ENCODE measurements at regions not wholly inside any gene's neighbourhood (a gene's known extent, or its start where the extent isn't known, plus 50 kb on each side); places are given as distances from the start of the nearest gene placed in this dataset.

DNA sequence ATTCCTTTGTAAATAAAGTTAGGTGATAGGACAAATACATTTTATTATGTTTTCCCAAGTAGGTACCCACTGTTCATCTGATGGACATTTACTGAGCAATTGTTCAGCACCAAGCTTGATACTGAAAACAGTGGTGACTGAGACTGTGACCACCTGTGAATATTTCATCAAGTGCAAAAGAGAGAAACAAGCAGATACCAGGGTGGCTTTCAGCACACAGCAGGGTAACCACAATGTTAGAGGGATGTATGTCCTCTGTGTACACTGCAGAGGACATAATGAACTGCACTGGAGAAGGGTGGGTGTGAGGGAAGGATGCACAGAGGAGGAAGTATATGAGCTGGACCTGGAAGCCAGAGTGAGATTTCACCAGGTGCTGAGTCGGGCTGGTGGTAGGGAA, 411.8 kb downstream of the RAD51AP2 start:
- DNase-seq (ENCODE audit: extremely low spot score, insufficient read length, low read depth) (no peak), FAIRE-seq (no peak)

DNA sequence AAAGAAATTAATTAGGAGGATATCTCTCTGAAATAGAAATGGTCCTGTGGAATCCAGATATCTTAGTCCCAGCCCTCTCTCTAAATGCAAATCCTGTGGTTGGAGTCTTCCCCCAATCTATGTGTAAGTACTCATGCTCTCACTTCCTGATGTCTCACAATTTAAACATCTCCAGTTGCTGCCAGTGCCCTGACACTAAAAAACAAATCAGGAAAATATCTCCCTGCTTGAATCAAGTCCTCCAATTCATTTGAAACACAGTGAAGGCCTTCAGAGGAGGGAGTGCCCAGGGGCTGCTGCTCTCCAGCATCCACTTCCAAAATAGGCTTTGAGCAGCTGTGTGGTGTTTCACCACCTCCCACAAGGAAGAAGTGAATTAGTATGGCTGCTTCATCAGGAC, 413.8 kb downstream of the RAD51AP2 start:
- peak; percentile 35 for FAIRE-seq
- no peak for DNase-seq (ENCODE audit: extremely low spot score, insufficient read length, low read depth)

DNA sequence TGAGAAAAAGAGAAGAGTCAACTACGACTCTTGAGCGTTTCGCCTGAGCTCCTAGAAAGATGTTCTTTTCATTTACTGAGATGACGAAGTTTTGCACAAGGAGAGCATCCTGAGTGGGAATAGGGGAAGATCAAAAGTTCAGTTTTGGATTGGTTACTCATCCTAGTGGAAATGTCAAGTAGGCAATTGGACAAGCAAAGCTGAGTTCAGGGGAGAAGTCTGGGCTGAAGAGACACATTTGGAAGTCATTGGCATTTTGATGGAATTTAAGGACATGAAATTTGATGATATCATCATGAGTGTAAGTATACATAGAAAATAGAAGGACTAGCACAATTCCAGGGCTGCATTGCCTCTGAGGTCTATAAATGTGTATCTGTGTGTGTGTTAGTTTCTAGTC, 416.6 kb downstream of the RAD51AP2 start:
- DNase-seq (ENCODE audit: extremely low spot score, insufficient read length, low read depth) (no peak), FAIRE-seq (no peak)

DNA sequence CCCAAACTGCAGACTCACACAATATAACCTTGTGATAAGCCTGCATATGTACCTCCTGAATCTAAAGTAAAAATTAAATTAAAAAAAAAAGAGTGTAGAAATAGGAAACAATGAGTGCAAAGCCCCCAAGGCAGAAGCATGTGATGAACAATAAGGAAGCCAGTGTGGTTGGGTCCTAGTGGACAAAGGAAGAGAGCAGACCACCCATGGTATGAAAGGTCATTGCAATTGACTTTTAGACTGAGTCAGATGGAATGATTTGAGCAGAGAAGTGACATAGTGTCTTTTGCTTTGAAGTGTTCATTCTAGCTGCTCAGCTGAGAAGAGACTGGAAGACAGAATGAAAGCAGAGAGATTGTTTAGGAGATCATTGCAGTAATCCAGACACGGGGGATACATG, 417.1 kb downstream of the RAD51AP2 start:
- DNase-seq (ENCODE audit: extremely low spot score, insufficient read length, low read depth), result no peak
- FAIRE-seq, result no peak

DNA sequence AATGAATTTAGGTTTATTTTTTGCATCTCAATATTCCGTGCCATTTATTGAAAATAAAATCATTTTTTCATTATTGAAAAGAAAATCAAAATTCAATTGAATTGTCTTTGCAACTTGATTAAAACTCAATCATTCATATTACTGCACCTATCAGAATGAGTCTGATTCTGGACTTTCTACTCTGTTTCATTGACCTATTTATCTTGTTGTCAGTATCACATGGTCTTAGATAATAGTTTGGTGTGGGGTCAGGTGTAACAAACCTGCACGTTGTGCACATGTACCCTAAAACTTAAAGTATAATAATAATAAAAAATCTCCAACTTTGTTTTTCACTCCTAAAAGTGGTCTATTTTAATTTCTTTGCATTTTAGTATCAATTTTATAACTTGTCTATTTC, 422.9 kb downstream of the RAD51AP2 start:
- DNase-seq (ENCODE audit: extremely low spot score, insufficient read length, low read depth), result no peak
- no peak for FAIRE-seq

DNA sequence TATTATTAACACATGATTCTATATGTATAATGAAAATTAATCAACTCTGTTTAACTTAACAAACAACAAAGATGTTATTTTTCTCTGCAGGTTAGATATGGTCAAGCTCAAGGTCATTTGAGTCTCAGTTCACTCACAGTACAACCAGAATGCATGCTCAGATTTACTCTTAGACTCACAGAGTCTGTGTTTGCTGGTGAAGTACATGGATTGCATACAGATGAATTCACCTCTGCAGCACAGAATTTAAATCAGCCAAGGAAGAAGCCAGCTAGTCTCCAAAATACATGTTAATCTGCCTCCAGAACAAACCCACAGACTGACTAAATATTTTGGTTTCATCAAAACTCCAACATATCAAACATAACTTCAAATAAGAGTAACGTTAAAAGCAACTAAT, 424.5 kb downstream of the RAD51AP2 start:
- FAIRE-seq, result no peak
- no peak for DNase-seq (ENCODE audit: extremely low spot score, insufficient read length, low read depth)

DNA sequence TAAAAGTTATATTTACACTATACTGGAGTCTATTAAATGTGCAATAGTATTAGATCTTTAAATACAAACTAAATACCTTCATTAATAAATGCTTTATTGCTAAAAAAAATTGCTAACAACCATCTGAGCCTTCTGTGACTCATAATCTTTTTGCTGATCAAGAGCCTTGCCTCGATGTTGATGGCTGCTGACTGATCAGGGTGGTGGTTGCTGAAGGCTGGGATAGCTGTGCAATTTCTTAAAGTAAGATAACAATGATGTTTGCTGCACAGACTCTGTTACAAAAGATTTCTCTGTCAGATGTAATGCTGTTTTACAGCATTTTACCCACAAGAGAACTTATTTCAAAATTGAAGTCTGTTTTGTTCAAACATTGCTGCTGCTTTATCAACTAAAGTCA, 421.4 kb upstream of the CYRIA start:
- no peak for FAIRE-seq
- DNase-seq (ENCODE audit: extremely low spot score, insufficient read length, low read depth), result no peak

DNA sequence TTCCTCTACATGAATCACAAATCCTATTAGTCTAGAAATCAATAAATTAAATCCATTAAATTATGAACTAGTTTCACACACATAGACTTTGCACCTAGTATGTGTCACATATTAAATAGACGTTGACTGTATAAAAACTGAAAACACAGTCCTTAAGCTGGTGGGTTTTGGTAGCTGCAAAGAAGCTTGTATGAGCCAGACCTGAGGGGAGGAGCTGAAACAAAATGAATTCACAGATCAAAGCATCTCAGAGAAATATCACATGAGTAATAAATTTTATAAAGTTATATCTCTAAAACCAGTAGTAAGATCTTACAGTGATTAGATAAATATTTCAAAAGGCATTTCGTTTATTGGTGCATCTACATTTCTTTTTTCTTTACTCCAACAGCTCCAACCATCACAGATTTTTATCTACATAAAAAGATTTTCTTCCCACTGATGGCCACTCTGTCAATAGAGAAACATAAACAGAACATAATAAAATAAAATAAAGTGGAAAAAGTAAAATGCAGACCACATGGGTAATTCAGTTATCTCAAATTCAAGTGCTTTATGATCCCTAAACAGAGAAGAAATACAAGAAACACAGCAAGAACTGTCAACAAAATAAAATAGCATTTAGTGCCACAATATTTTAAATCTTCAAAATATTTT, 420.0 kb upstream of the CYRIA start:
- no peak for DNase-seq (ENCODE audit: extremely low spot score, insufficient read length, low read depth)
- no peak for FAIRE-seq

DNA sequence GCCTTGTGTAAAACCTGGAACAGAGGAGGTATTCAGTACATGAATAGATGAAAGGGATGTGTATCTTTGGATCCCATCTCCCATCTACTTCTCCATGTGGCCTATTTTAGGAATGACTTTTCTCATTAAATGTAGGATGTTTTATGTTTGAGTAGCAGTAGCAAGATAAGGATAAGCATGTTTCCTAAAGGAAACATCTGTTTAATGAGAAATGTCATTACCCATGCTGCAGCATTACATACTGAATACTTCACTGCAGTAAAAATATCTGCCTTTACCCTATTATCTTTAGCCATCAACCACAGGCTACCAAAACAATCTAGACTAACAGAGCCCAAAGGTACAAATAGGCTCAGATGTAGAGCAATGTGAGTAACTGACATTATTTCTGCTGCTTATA, 419.2 kb upstream of the CYRIA start:
- FAIRE-seq, result no peak
- no peak for DNase-seq (ENCODE audit: extremely low spot score, insufficient read length, low read depth)

DNA sequence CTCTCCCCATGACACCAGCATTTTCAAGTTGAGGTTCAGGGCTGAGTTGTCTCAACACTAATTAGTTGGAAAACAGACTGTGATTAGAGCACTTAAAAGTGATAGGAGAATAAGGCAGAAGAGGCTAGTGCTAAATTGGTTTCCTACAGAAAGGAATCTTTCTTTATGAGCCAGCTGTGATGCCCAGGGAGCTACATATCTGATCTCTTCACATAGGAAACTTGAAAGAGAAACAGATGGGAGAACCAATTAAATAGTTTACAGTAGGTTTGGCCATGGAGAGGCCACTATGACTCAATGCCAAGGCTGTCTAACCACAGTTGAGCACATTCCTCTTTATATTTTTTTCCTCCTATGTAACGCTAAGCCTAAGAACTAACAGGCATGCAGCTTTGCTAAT, 418.3 kb upstream of the CYRIA start:
- FAIRE-seq (no peak), DNase-seq (ENCODE audit: extremely low spot score, insufficient read length, low read depth) (no peak)

DNA sequence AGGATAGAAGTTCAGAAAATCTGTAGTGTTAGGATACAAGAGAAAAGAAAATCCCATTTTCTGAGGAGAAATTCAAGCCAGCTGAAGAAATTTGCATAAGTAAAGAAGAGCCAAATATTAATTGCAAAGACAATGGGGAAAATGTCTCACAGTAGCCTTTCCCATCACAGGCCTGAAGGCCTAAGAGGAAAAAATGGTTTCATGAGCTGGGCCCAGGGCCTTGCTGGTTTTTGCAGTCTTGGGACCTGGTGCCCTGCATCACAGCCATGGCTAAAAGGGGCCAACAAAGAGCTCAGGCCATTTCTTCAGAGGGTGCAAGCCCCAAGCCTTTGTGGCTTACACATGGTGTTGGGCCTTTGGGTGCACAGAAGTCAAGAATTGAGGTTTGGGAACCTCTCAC, 413.6 kb upstream of the CYRIA start:
- FAIRE-seq, result no peak

DNA sequence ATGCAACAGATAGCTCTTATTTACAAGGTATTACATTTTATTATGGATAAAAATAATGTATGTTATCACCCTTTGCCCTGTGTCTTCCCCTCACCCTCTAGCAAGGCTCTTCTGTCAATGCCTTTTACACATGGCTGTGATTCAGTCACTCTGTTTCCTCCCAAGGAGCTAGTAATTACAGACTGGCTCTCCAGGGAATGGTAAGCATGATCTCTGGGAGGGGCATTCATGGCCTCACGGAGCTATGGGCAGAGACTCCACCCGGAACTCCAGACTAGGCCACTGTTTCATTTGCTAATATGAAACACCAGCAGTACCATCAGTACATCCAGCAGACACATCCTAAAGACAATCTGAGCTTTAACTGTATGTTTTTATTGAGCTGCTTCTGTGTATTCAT, 410.9 kb upstream of the CYRIA start:
- DNase-seq (ENCODE audit: extremely low spot score, insufficient read length, low read depth) (no peak), FAIRE-seq (no peak)

More for the DNA sequence above, 413.6 kb upstream of the CYRIA start:
- no peak for DNase-seq (ENCODE audit: extremely low spot score, insufficient read length, low read depth)

DNA sequence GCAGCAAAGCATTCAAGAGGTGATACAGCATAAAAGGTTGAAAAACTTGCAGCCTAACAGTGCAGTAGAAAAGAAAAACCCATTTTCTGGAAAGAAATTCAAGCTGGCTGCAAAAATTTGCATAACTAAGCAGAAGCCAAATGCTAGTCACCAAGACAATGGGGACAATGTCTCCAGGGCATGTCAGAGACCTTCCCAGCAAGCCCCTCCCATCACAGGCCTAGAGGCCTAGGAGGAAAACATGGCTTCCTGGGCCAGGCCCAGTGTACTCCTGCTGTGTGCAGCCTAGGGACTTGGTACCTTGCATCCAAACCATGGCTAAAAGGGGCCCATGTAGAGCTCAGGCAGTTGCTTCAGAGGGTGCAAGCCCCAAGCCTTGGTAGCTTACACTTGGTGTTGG, 405.1 kb upstream of the CYRIA start:
- FAIRE-seq (no peak), DNase-seq (ENCODE audit: extremely low spot score, insufficient read length, low read depth) (no peak)

DNA sequence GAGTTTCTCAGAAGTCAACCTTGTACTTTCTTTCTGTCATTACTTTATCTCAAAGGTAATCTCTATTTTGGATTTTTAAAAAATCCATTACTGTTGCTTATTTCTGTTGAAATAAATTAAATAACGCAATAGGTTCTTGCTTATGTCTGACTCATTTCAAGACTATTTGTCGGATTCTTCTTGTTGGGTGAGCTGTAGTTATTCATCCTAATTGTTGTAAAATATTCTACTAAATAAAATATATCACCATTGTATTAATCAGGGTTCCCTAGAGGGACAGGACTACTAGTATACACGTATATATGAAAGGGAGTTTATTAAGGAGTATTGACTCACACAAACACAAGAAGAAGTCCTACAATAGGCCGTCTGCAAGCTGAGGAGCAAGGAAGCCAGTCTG, 403.9 kb upstream of the CYRIA start:
- no peak for FAIRE-seq
- DNase-seq (ENCODE audit: extremely low spot score, insufficient read length, low read depth), result no peak

DNA sequence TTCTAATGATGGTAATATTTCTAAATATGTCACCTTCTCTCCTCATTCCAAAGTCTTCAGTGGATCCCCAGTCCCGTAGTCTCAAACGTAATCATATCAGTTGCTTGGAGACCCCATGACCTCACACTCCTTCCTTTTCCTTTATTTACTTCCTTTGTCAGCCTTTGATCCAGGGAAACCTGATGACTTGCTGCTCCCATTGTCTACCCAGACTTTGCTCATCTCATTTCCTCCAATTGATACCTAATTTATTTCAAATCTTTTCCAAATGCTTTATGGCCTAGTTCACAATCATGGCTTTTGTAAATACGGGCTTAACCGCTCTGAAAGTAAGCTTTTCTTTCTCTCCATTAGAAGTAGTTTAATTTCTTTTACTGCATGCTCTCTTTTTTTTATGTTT, 402.4 kb upstream of the CYRIA start:
- FAIRE-seq (no peak), DNase-seq (ENCODE audit: extremely low spot score, insufficient read length, low read depth) (no peak)

DNA sequence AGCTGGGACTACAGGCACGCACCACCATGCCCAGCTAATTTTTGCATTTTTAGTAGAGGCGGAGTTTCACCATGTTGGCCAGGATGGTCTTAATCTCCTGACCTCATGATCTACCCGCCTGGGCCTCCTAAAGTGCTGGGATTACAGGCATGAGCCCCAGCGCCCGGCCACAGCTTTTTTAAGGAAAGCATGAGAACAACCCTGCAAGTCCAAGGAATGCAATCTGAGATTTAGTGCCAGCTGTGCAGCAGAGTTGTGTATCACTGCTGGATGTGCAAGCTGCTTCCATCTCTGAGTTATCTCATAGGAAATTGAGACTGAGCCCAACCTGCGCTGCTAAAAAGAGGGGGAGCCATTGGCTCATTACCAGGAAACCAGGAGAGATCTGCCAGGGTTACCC, 399.9 kb upstream of the CYRIA start:
- DNase-seq (ENCODE audit: extremely low spot score, insufficient read length, low read depth) (no peak), FAIRE-seq (no peak)

DNA sequence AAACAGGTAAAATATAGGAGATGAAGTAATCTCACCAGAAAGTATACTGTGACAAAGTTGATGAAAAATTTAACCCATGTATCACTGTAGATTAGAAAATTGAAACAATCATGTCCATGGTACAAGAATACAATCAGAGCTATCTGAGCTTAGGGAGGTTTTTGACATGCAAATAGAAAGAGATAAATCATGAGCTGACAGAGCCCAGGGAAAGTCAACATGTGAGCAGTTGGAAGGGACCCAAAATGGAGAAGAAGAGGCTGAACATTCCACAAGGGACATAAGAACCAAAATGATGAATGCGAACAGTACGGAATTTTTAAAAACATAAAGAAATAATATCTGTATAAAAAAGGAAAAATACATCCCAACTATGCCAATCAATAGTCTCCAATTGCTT, 395.4 kb upstream of the CYRIA start:
- DNase-seq (ENCODE audit: extremely low spot score, insufficient read length, low read depth), result no peak
- FAIRE-seq, result no peak

DNA sequence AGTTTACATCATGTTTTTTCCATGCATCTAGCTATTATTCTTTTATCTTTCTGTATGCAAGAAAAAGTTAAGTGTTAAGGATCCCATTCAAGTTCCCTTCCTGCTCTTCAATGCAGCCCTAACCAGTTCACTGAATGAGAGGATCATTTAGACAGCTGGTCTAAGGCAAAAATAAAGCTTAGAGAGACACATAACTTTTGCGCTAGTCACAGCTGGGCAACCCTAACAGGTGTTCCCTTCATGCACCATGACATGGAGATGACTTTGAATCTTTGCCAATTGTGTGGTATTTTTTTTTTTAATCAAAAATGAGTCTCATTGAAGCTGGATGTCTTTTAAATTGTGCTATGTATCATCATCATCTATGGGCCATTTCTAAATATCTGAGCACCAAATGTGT, 393.8 kb upstream of the CYRIA start:
- DNase-seq (ENCODE audit: extremely low spot score, insufficient read length, low read depth) (no peak), FAIRE-seq (no peak)

DNA sequence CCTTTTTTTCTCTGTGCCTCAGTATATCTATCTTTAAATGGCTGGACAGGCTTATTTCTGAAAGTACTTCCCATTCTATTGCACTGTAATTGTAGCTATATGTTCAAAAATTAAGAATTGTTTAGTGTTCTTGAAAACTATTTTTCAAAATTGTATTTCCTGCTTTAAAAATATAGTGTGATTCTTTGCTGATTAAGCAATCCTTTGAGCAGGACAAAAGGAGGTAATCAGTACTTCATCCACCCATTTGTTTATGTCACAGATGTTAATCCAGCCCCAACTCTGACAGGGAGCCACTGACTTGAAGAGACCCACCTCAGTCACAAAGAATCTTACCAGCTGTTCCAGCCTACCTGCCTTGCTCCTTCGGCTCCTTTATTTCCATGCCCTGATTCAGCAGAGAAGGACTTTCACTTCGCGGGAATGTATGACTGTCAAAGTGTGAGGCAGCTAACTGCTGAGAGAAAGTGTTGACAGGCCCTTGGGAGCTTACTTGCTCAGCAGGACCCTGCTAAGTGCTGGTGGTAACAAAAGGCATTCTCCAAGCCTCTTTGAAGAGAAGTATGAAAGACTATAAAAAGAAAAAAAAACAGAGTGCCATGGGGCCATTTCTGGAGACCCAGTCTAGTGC, 393.3 kb upstream of the CYRIA start:
- FAIRE-seq, result no peak

DNA sequence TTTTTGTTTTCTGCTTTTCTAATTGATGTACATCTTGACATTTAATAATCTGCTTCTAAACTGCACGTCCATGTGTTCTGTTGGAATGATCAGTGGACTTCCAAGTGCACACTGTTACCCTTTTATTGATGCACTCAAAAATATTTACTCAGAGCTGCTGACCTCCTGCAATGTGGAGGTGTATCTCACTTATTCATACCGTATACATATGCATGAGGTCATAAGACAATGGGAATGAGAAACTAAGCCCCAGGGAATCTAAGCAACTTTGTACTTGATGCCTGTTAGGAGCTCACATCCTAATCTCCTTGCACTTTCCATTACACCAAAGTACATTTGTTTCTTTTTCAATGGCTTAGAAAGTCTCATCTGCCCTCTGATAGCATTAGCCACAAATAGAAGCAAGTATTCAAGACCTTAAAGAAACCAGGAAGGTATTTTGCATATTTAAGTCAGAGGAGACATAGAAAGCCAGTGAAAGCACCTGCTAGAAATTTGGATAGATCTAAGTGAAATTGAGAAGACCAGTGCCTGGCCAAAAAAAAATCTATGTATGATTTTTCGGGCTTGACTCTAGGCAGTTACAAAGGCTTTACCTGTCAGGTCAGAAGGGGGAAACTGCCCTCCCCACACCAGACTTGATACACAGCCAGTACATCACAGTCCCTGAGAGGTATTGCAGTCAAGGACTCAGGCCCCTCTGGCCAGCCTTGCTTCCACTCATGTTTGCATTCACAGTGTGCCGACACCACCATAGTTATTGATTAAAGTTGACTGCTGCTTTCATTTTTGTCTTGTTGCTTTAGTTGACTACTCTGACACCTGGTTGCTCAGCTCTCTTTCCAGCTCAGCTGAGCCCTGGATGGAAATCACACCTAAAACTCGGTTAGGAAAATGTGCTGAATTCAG, 391.7 kb upstream of the CYRIA start:
- FAIRE-seq, result no peak
- DNase-seq (ENCODE audit: extremely low spot score, insufficient read length, low read depth), result no peak

More for the DNA sequence above, 393.3 kb upstream of the CYRIA start:
- DNase-seq (ENCODE audit: extremely low spot score, insufficient read length, low read depth), result no peak

DNA sequence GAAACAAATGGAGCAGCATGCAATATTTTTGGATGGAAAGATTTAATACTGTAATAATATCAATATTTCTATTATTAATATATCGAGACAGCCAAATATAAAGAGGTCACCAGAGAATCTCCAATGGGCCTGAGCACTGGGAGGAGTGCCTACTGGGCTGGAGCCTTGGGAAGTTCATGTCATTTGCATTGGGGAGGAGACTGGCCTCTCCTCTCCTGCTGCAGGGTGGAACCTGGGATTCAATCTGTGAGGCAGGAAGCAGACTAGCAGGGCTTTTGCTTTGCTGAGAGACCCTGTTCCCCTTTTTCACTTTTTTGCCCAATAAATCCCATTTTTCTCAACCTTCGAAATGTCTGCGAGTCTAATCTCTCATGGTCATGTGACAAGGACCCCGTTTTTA, 390.6 kb upstream of the CYRIA start:
- FAIRE-seq, result no peak
- no peak for DNase-seq (ENCODE audit: extremely low spot score, insufficient read length, low read depth)
